Activated CD4-positive, alpha-beta T cell treated with anti-CD3 and anti-CD28 coated beads, Interleukin-2, amount 50 U/mL, for 4 hours (primary cell): ENCODE measurements at regions not wholly inside any gene's neighbourhood (a gene's known extent, or its start where the extent isn't known, plus 50 kb on each side); places are given as distances from the start of the nearest gene placed in this dataset.

Experiments used
- DNase-seq, 2 experiments: peaks; one replicate each; pipeline ENCODE4 v3.0.0-alpha.2; 2020

DNA sequence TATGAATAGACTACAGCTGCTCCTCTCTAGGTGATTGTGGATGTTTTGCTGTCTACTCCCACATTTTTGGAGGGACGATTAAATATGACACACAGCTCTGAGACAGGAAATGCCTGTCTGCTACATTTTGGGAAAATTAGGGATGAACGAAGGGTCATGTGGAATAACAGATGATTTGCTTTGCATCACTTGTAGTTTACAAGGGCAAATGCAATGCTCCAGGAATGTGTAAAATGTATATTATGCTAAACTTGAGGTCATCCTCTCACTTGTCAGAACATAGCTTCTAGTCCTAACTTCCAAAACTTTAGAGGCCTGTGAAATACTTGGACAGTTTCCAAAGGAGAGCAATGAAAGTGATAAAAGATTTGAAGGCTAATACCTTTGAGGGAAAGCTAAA is 284.2 kb upstream of the DACH1 start:
- no peak for DNase-seq

DNA sequence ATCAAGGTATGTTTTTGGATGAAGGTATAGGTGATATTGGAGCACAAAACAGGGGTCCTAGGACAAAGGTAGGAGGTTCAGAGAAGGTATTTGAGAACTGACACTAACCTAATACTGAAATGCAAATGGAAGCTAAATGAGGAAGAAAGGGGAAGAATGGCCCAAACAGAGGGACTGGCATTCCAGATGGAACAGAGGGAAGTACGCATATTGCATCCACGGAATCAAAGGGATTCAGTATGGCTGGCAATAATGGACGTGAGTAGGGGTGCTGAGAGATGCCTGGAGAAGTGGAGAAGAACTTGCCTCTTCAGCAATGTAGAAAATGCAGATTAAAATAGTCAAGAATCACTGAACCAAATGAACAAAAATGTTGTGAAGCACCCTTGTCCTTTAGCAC is 283.5 kb upstream of the DACH1 start:
- DNase-seq: no peak

DNA sequence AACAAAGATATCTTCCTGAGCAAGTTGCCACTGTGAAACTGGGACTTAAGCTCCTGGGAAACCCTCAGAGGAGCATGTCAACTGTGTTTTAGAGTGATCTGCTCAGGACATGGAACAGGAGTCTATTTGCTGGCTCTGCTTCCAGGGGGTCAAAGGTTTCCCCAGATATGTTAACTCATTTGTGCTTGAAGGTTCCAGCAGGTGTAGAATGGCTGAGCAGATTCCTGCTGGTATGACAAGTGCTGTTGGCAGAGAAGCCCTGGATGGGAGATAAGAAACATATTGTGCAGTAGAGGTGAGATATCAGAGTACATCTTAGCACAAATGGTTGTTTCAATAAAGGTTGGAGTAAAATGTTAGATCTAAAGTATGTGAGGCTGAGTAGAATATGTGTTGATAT is 282.7 kb upstream of the DACH1 start:
- DNase-seq: no peak

DNA sequence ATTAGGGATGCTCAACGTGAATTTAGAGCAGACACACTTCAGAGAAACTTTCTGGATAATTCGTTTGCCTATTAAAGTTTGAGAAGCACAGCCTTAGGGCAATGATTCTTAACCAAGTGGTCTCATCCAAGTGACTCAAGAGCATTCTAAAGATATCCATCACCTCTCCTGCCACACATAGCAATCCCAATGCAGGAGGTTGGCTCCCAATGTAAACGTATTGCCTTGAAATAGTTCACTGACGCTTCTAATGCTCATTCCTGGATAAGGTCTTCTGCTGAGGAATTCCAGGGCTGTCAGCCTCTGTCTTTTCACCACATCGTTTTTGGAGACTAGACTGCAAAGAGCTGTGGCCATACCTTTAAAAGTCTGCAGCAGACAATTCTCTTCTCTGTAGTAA is 279.8 kb upstream of the DACH1 start:
- DNase-seq: no peak

DNA sequence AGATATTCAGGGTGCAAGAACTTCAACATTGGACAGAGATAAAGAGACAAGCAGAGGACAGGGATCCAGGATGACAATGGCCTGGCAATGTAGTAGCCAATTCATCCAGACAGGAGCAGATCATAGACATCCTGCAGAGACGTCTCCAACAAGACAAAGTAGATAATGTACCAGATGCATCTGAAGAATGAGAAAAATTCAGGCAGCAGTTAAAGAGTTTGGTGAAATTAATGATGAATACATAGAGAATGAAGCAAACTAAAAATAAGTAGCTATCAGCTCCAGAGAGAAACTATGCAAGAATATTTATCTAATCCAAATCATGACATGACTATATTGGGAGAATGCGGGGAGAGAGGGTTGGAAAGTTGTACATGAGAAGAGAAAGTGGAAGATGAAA is 278.4 kb upstream of the DACH1 start:
- no peak for DNase-seq

DNA sequence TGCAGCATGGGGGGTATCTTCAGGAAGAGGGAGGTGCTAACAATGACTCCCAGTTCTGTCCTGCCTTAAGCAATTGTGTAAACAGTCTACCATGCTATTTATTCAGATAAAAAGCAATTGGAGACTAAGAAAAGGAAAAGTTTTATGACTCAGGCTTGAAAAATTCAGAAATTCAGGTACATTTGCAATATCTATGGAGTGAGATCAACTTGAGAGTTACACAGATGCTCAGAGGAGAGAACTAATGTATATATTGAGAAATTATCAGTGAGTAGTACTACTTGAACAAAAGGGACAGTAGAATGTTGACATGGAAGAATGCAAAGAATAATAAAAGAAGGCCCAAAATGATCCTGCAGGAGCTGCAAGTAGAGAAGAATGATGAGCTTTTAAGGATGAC is 277.6 kb upstream of the DACH1 start:
- no peak for DNase-seq

DNA sequence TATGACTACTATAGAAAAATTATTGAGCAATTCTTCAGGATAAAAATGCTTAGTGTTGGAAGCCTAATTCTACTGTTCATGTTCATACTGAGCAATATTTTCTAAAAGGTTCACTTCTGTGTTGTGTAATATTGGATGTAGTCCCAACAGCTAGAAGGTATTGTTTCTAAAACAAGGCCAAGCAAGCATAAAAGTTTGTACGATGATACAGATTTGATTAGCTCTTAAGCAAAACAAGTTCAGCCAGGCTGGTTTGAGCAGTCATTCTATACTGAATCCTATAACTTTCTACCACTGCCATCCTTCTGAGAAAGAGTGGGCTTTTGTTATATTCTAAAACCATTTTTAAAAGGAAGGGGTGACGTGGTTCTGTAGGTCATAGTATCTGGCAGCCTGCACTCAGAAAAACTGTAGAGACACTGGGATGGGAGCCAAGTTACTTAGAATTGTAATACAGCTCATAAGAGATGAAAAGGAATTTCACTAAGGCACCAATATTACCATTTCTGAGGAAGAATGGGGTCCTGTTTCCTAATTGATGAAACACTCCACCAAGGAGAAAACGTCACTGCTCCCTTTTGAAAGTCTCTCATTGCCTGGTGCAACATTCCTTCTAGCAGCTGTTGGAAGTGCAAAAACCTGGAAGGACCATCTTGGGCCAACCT is 275.0 kb upstream of the DACH1 start:
- no peak for DNase-seq

DNA sequence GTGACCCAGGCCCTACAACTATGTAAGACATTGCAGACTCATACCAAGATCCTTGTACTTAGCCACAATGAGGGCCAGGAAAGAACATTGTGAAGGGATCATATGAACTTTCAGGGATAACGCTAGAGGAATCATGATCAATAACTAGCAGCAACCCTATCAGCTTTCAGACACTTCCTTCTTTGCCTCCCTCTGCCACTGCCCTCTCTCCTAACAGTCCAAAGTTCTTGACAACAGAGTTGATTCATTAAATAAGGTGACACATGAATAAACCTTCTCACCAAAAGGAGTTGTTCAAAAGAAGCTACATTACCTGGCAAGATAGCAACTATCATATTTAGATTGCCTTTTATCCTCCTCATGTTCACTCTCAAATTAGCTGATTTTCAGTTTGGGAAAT is 272.2 kb upstream of the DACH1 start:
- no peak for DNase-seq

DNA sequence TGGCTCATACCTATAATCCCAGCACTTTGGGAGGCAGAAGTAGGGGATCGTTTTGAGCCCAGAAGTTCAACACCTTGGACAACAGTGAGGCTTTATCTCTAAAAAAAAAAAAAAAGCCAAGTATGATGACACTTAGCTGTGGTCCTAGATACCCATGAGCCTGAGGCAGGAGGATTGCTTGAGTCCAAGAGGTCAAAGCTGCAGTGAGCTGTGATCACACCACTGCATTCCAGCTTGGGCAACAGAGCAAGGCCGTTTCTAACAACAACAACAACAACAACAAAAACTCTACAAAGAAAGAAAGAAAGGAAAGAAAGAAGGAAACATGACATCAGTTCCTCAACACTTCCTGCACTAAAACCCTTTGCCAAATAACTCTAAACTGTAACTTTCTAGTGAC is 265.1 kb upstream of the DACH1 start:
- no peak for DNase-seq

DNA sequence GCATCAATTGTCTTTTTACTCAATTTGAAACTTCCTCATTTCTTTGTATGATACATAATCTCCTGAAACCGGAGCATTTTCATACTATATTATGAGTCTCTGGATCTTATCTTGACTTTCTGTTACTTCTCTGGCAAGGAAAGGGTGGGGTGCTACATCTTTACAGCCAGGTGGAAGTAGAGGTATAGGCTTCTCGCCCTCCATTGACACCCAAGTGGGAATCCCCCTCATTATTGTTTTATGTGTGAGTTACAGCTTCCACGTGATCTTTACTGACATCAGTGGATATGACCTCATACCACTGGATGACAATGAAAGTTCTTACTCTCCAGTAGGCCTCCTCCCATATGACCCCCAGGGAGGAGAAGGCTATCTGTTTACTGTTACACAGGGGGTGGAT is 262.1 kb upstream of the DACH1 start:
- DNase-seq: no peak

DNA sequence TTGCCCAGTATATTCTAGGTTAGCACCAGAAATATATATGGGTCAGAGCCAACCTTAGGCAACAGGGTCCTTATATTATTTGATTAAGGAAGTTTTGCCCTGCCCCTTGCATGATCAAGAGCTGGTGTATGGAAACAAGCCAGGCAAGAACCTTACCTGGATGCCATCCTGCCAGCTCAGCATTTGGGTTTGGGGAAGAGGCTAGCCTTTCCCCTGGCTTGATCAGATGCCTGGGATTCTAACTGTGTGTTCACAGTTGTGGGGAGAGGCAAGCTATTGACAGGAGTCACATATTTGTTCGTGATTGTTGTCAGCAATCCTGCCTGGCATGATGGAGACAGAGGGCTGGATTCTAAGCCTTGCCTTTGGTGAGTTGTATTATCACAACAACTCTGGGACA is 260.0 kb upstream of the DACH1 start:
- DNase-seq: no peak

DNA sequence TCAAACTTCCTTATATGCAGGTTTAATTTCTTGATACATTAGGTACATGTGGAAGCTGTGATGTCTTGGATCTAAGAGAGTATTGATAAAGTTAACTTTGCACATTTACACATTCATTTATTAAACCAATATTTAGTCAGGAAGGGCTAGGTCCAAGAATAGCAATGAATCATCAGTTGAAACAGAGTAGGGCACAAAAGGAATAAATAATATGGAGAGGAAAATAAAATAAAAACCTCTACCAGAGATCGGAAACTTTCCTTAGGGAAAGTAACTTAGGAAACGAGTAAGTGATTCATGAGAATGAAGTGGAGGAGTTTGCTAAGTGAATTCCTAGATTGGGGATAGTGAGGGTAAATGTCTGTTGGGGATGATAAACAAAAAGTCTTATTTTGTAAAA is 259.4 kb upstream of the DACH1 start:
- no peak for DNase-seq

DNA sequence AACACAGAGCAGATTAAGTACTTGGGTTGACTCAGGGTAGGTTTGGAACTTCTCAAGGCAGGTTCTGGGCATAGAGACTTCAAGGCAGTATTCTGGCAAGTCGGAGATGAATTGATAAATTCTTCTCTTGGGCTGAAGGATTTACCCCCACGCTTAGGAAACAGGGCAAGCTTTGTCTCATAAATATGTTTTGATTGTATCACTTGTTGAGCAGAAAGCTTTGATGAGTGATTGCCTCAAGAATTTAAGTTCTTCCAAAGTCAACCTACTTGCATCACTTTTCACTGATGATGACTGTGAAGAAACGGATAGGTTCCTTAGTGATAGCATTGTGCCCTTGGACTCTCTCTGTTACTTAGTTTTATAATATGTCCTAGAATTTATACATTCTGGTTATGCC is 258.6 kb upstream of the DACH1 start:
- no peak for DNase-seq

DNA sequence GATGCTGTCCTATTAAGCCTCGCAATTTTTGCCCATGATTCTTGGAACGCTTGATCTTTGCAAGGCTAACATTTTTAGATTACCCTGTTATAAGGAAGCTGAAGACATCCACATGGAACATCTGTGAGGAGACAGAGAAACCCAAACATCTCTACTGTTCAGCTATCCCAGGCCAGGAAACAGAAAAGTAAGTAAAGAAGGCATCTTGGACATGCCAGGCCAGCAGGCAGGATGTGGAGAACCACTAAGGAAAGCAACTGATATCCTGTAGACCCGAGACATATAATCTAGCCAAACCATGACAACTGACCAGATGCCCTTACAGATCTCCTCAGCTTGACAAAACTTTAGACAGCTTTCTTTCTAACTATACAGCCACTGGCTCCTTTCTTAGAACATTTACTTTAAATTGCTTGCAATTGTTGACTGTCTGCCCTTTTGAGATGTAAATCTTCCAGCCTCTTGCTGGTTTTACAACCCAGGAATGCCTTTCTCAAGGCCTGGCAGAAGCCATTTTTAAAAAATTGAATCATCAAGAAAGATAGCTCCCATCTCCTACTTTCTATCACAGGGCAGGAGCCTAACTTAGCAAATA is 255.8 kb upstream of the DACH1 start:
- DNase-seq: no peak

DNA sequence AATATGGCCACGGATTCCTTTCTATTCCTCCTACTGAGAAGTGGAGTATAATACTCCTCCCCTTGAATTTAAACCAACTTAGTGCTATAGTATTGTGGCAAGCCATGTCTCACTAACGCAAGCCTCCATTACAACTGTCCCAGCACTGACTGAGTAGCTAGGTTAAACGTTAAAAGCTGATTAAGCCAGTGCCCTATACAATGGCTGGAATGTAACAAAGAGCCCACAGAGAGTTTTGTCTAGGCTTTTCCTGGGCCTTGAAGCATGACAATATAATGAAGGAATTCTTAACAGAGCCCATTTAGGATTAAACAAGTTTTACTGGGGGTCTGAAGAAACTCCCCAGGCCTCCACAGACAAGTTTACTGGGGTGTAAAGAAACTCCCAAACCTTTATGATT is 254.5 kb upstream of the DACH1 start:
- DNase-seq: no peak

DNA sequence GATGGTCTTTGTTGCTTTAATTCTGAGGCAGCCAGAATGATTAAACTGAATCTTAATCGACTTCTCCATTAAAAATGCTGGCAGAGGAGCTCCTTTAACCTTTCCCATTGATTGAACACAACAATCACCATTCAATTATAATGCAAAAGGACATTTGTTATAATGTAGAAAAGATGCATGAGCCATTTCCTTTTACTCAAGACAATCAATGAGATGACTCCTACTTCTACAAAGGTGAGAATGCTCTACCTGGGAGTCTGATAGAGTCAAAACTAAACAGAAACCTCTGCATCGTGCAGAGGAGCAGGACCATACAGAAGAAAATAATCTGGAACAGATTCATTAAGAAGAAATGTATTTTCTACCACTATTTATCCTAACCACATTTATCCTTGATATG is 253.6 kb upstream of the DACH1 start:
- DNase-seq: no peak

DNA sequence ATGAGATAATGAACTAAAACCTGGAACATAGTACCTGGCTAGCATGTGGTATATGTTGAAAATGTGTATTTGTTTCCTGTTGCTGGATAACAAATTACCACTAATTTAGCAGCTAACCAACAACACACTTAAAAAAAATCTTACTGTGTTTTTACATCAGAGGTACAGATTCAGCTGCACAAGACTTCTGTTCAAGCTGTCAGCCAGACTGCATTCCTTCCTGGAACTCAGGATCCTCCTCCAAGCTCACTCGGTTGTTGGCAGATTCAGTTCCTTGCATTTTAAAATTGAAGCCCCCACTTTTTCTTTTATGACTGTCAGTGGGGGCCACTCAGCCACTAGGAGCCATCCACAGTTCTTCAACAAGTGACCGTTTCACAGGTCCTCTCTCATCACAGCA is 246.9 kb upstream of the DACH1 start:
- no peak for DNase-seq

DNA sequence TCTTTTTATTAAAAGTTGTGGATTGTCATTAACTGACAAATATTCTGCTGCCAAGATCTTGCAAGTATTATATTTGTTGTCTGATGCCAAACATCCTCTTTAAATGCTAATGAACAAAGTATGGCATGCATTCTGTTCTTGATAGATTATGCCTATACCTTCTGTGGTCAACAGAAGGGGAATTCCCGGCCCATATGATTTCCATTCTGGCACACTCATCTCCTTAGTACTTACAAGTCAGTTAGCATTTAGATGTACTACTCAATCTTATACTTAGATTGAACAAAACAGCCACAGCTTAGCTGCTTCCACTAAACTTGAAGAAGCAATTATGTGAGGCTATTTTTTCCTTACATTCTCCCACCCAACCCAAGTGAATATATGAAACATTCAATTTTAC is 246.1 kb upstream of the DACH1 start:
- no peak for DNase-seq

DNA sequence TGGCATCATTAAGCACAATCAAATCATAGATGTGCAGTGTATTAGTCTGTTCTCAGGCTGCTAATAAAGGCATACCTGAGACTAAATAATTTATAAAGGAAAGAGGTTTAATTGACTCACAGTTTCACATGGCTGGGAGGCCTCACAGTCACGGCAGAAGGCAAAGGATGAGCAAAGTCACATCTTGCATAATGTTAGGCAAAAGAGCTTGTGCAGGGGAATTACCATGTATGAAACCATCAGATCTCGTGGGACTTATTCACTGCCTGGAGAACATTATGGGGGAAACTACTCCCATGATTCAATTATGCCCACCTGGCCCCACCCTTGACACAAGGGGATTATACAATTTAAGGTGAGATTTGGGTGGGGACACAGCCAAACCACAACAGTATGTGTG is 245.2 kb upstream of the DACH1 start:
- DNase-seq: no peak

DNA sequence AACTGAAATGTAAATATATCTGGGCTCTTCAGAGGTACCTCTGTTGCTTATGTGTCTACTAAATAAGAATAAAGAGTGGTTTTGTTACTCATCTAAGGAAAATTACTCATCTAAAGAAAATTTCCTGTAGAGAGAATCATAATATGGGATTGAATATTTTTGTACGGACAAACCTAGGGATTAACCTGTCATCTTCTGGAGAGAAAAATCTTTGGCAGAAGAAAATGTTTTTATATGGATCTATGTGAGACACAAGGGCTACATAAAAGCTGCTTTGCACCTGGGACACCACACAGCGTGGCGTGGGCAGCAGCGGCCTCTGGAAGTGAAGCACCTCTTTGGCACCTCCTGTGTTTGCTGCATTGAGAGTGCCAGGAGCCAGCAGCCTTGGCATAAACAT is 242.9 kb upstream of the DACH1 start:
- no peak for DNase-seq

DNA sequence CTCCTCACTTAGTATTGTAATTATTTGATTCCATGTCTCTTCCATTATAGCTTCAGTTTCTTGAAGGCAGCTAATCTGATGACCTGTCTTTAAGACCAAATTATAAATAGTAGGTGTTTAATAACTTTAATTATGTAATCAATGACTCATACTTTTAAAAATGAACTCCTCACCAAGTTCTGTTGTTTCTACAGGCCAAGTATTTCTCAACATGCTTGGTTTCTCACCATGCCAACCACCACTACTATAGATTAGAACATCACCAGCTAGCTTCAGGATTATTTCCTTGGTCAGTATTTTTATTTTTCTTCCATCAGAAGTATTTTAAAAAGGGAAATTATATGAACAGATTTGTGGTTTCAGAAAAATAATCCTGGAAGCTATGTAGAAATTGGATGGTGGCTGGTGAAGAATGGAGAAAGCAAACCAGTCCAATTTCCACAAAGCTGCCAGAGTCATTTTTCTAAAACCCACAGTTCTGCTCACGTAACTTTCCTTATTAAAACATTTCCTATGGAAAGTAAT is 237.7 kb upstream of the DACH1 start:
- DNase-seq: no peak

DNA sequence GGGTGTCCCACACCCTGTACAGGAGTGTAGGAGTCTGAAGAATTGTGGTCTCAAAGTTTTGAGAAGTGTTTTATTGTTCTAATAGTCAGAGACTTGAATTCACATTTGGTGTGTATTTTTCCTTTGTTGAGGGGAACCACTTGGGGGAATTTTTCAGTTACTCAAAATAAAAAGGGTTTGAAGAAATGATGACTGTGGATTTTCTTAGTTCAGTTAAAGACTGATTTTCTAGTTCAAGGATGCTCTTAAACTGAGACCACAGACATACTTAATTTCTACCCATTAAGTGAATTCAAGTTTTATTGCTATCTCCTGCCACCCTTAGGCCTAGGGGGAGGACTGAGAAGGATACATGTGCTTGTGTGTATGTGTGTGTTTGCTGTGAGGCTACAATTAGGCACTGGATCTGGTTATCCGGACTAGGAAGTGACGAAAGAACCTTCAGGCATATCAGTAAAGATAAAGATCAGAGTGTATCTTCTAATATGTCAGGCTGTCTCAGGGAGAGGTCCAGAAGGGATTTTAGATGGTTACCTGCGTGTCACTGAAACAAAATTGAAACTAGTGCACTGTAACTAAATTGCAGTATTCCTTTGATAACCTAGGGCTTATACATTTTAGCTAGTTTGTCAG is 234.9 kb upstream of the DACH1 start:
- no peak for DNase-seq

DNA sequence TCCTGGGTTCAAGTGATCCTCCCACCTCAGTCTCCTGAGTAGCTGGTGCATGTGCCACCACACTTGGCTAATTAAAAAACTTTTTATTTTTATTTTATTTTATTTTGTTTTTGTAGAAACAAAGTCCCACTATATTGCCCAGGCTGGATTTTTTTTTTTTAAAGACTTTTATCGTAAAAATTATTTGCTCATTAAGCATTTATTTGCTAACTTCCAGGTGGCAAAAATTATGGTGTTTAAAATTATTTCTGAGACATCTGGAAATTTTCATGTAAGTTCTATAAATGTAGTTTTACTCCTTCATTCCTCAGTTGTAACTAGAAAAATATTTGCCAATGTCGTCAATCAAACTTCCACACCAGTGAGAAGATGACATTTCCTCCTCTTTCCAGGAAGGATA is 233.3 kb upstream of the DACH1 start:
- DNase-seq: no peak

DNA sequence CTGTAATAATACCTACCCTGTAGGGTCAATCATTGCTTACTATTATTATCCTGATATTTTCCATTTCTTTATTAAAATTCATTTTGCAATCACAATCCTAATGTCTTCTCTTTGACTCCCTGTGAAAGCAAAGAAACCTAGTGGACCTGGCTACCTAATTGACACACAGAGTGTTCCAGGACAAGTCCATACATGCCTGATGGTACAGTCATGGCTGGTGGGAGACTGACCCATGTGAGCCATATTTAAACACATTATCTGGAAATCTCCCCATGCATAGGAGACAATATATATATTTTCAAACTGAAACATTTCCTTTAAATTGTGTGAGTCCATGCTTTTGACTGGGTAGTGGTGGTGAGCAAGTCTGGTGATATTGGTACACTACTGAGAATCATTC is 230.6 kb upstream of the DACH1 start:
- DNase-seq: no peak

DNA sequence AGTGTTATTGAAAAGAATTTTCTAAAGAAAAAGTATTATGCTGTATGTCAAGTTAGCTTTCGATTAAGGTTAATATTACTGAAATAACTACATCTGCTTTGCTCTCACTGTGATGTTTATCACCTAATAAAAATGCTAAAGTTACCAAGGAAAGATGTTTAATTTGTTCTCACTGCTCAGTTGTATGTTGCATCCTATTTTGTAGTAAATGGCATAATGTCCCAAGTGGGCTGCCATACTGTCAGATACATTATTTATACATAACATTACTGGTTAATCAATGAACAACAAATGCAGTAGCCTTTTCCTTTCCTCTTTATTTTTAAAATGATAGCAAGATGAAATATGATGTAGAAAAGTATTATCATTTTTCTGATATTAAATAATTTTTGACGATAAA is 226.3 kb upstream of the DACH1 start:
- no peak for DNase-seq
